ENCODE measurements at regions not wholly inside any gene's neighbourhood (a gene's known extent, or its start where the extent isn't known, plus 50 kb on each side); places are given as distances from the start of the nearest gene placed in this dataset.

GRCh38 chr5:32507738-32508434 lies 63.3 kb upstream of the ZFR start:
- DNase-seq (ENCODE audit: insufficient read length, low spot score, missing footprints) = peak; percentile 61
- Histone ChIP-seq H4K20me1 (ENCODE audit: insufficient read depth, low read length) (peaks cover 4% of the 10 kb centered on the region), H2AFZ (ENCODE audit: low read length) (peak overlapping the region; percentile 33), H3K36me3 (ENCODE audit: insufficient read depth, low read length) (no peaks in the 10 kb centered on the region), H3K9me3 (ENCODE audit: low read depth, low read length) (no peaks in the 10 kb centered on the region), H3K4me2 (ENCODE audit: insufficient read depth, low read length) (peak overlapping the region; percentile 66), H3K27me3 (ENCODE audit: insufficient read depth, low read length) (no peaks in the 10 kb centered on the region), H3K27ac (ENCODE audit: low read depth, low read length) (peak overlapping the region; percentile 70), H3K4me3 (ENCODE audit: insufficient read depth, low read length) (peak overlapping the region; percentile 14), H3K79me2 (ENCODE audit: insufficient read depth, low read length) (no peaks in the 10 kb centered on the region), H3K4me1 (ENCODE audit: insufficient read depth, low read length) (peaks cover 49% of the 10 kb centered on the region)
- no peak for TF ChIP-seq CTCF (IDR thresholded peaks at IDR 0.05; ENCODE audit: extremely low read depth, low read depth, low read length)

DNA sequence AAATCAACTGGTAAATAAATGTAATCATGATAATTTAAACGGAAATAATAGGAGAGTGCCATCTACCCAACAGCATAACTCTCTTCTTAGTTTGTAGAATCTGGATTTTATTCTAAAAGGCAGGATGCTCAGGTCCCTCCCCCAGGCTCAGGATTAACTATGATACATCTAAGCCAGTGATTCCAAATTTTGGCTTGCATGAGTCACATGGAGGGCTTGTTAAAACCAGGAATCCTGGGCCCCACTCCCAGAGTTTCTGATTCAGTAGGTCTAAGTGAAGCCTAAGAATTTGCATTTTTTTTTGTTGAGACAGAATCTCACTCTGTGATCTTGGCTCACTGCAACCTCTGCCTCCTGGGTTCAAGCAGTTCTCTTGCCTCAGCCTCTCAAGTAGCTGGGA lies 62.3 kb upstream of the ZFR start:
- no peaks in the 10 kb centered on the region for H3K79me2 ChIP-seq (ENCODE audit: insufficient read depth, low read length)
- H3K4me1 ChIP-seq (ENCODE audit: insufficient read depth, low read length) = peaks cover 49% of the 10 kb centered on the region
- H3K36me3 ChIP-seq (ENCODE audit: insufficient read depth, low read length) = no peaks in the 10 kb centered on the region
- no peaks in the 10 kb centered on the region for H3K9me3 ChIP-seq (ENCODE audit: low read depth, low read length)
- H2AFZ ChIP-seq (ENCODE audit: low read length) = no peak overlapping the region
- no peak for TF ChIP-seq CTCF (IDR thresholded peaks at IDR 0.05; ENCODE audit: extremely low read depth, low read depth, low read length)
- peak overlapping the region; percentile 74 for H3K4me2 ChIP-seq (ENCODE audit: insufficient read depth, low read length)
- H3K27ac ChIP-seq (ENCODE audit: low read depth, low read length) = peak overlapping the region; percentile 70
- peaks cover 4% of the 10 kb centered on the region for H4K20me1 ChIP-seq (ENCODE audit: insufficient read depth, low read length)
- peak; percentile 91 for DNase-seq (ENCODE audit: insufficient read length, low spot score, missing footprints)
- no peak overlapping the region for H3K4me3 ChIP-seq (ENCODE audit: insufficient read depth, low read length)
- H3K27me3 ChIP-seq (ENCODE audit: insufficient read depth, low read length) = no peaks in the 10 kb centered on the region

DNA sequence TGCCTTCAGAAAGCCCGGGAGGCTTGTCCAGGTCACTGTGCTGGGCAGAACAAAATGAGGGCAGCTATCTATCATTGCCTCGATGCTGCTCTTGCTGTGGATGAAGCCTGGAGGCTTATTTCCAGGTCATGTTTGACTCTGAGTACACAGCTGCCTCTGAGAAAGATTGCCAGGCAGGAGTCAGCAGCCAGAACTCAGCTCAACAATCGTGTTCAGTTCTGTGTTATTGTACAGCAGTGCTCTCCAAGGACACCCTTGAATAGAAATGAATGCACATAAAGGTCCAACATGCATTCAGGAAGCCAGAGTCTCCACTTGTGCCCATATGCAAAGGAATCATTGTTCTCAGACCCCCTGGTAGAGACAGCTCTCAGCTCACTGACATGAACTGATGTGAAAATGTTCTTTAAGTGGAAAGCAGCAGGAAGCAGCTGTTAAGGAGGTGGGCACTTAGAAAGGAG lies 61.7 kb upstream of the ZFR start:
- no peak for TF ChIP-seq CTCF (IDR thresholded peaks at IDR 0.05; ENCODE audit: extremely low read depth, low read depth, low read length)
- Histone ChIP-seq H3K36me3 (ENCODE audit: insufficient read depth, low read length) (no peaks in the 10 kb centered on the region), H3K27me3 (ENCODE audit: insufficient read depth, low read length) (no peaks in the 10 kb centered on the region), H3K4me1 (ENCODE audit: insufficient read depth, low read length) (peaks cover 49% of the 10 kb centered on the region), H3K4me3 (ENCODE audit: insufficient read depth, low read length) (no peak overlapping the region), H3K4me2 (ENCODE audit: insufficient read depth, low read length) (peak overlapping the region; percentile 74), H3K27ac (ENCODE audit: low read depth, low read length) (peak overlapping the region; percentile 54), H4K20me1 (ENCODE audit: insufficient read depth, low read length) (peaks cover 4% of the 10 kb centered on the region), H3K9me3 (ENCODE audit: low read depth, low read length) (no peaks in the 10 kb centered on the region), H2AFZ (ENCODE audit: low read length) (no peak overlapping the region), H3K79me2 (ENCODE audit: insufficient read depth, low read length) (no peaks in the 10 kb centered on the region)
- no peak for DNase-seq (ENCODE audit: insufficient read length, low spot score, missing footprints)

- no peak for DNase-seq (ENCODE audit: insufficient read length, low spot score, missing footprints)
- no peaks in the 10 kb centered on the region for H3K79me2 ChIP-seq (ENCODE audit: insufficient read depth, low read length)
- H3K27ac ChIP-seq (ENCODE audit: low read depth, low read length) = peak overlapping the region; percentile 54
- TF ChIP-seq CTCF (IDR thresholded peaks at IDR 0.05; ENCODE audit: extremely low read depth, low read depth, low read length) = no peak
- H3K4me3 ChIP-seq (ENCODE audit: insufficient read depth, low read length) = peak overlapping the region; percentile 0
- H3K27me3 ChIP-seq (ENCODE audit: insufficient read depth, low read length) = no peaks in the 10 kb centered on the region
- H3K9me3 ChIP-seq (ENCODE audit: low read depth, low read length) = no peaks in the 10 kb centered on the region
- H4K20me1 ChIP-seq (ENCODE audit: insufficient read depth, low read length) = peaks cover 4% of the 10 kb centered on the region
- no peak overlapping the region for H2AFZ ChIP-seq (ENCODE audit: low read length)
- no peaks in the 10 kb centered on the region for H3K36me3 ChIP-seq (ENCODE audit: insufficient read depth, low read length)
- peak overlapping the region; percentile 74 for H3K4me2 ChIP-seq (ENCODE audit: insufficient read depth, low read length)
- peaks cover 49% of the 10 kb centered on the region for H3K4me1 ChIP-seq (ENCODE audit: insufficient read depth, low read length)
Observed at GRCh38 chr5:32505756-32506155, 61.2 kb upstream of the ZFR start.
